GM12878 (cell line): ENCODE measurements at regions not wholly inside any gene's neighbourhood (a gene's known extent, or its start where the extent isn't known, plus 50 kb on each side); places are given as distances from the start of the nearest gene placed in this dataset.

ENCODE experiments used
- ATAC-seq: fragments of 200-7000 bp; cut with Tn5 transposase; 3 replicates; pipeline ENCODE4 v1.9.1; 2020; ENCODE audit warnings: mild to moderate bottlenecking, moderate library complexity
- BruUV-seq: library from RNA; stranded (reverse); fragments of 400-500 nt; replicated peaks from 2 replicates; lab custom pipeline; 2021; lab: Mats Ljungman, UMichigan
- CTCF ChIA-PET: fragments of 300-600 bp; sonication (Branson Sonifier 250); formaldehyde crosslinking; extraction: SDS; loops from one replicate; lab custom pipeline; 2021; ENCODE audit warnings: inconsistent platforms; lab: Yijun Ruan, JAX
- POLR2A ChIA-PET: fragments of 350-600 bp; formaldehyde crosslinking; extraction: SDS; loops from one replicate; lab custom pipeline; 2021; ENCODE audit warnings: inconsistent platforms; lab: Charles Lee
- RAD21 ChIA-PET: fragments of 300-600 bp; sonication (Branson Sonifier 250); formaldehyde crosslinking; loops from one replicate; lab custom pipeline; 2023; ENCODE audit warnings: antibody characterized with exemption; ENCODE audit not compliant: unreplicated experiment; lab: Charles Lee
- SMC1A ChIA-PET: fragments of 300-600 bp; sonication (Branson Sonifier 250); formaldehyde crosslinking; loops from one replicate; lab custom pipeline; 2023; ENCODE audit not compliant: unreplicated experiment, uncharacterized antibody; lab: Charles Lee
- DNase-seq: peaks from one replicate; pipeline ENCODE4 v3.0.0-alpha.2; 2011; ENCODE audit warnings: low read depth, low spot score
- FAIRE-seq: peaks from 3 replicates; lab custom pipeline; 2011; peaks lifted over from hg19 to GRCh38; lab: Jason Lieb, UNC
- H2AFZ ChIP-seq: 2 replicates; pipeline ENCODE4 v1.6.0; 2011; ENCODE audit warnings: low read depth, low read length, control low read depth; ENCODE audit not compliant: control insufficient read depth
- H3K27ac ChIP-seq: 2 replicates; pipeline ENCODE4 v1.5.1; 2011; ENCODE audit warnings: control low read depth; ENCODE audit not compliant: control insufficient read depth, insufficient read depth
- H3K27me3 ChIP-seq, 2 experiments: replicated peaks in 1 of 2; 2 replicates each; pipeline versions ENCODE4 v1.6.0 to v1.6.1; 2011; ENCODE audit warnings: low read length in 1 of 2; ENCODE audit not compliant: control insufficient read depth in 2 of 2, insufficient read depth in 2 of 2
- H3K36me3 ChIP-seq, 2 experiments: 2 replicates each; pipeline ENCODE4 v1.5.1; 2011; ENCODE audit warnings: low read length in 1 of 2; ENCODE audit not compliant: control insufficient read depth in 2 of 2, insufficient read depth in 2 of 2
- H3K4me1 ChIP-seq: 2 replicates; pipeline ENCODE4 v1.6.1; 2011; ENCODE audit warnings: mild to moderate bottlenecking, low read length, moderate library complexity, mixed read lengths; ENCODE audit not compliant: control insufficient read depth, insufficient read depth
- H3K4me2 ChIP-seq: 2 replicates; pipeline ENCODE4 v1.6.0; 2011; ENCODE audit warnings: control low read depth; ENCODE audit not compliant: control insufficient read depth, insufficient read depth
- H3K4me3 ChIP-seq: fragments of 200-600 bp; sonication (generic); 2 replicates; pipeline ENCODE4 v1.5.1; 2016
- H3K79me2 ChIP-seq: 2 replicates; pipeline ENCODE4 v1.6.0; 2011; ENCODE audit warnings: low read length; ENCODE audit not compliant: control insufficient read depth, insufficient read depth
- H3K9ac ChIP-seq: 2 replicates; pipeline ENCODE4 v1.8.0; 2011; ENCODE audit warnings: low read length, control low read depth, mixed read lengths; ENCODE audit not compliant: control insufficient read depth, insufficient read depth
- H3K9me3 ChIP-seq: replicated peaks from 3 replicates; pipeline ENCODE4 v1.5.1; 2011; ENCODE audit warnings: mild to moderate bottlenecking, low read length; ENCODE audit not compliant: control insufficient read depth, insufficient read depth
- H4K20me1 ChIP-seq: 2 replicates; pipeline ENCODE4 v1.6.0; 2011; ENCODE audit not compliant: control insufficient read depth, insufficient read depth
- CTCF ChIP-seq, 3 experiments: IDR thresholded peaks in 2 of 3; conservative IDR thresholded peaks in 1 of 3; 2 replicates each; pipeline ENCODE4 v1.5.1; 2011; ENCODE audit warnings: low read depth in 3 of 3, low read length in 3 of 3, mild to moderate bottlenecking in 3 of 3, control low read depth in 2 of 3, moderate library complexity in 2 of 3, inconsistent platforms in 1 of 3, mixed read lengths in 1 of 3; ENCODE audit not compliant: control insufficient read depth in 2 of 3, insufficient read depth in 1 of 3; ENCODE audit errors: extremely low read depth in 1 of 3
- IKZF1 ChIP-seq: fragments of 450-650 bp; conservative IDR thresholded peaks from 2 replicates; pipeline ENCODE4 v1.6.1; 2017; ENCODE audit warnings: antibody characterized with exemption, mild to moderate bottlenecking
- NR2F1 ChIP-seq: fragments of 450-650 bp; conservative IDR thresholded peaks from 2 replicates; pipeline ENCODE4 v1.6.1; 2017; ENCODE audit warnings: mild to moderate bottlenecking
- SIN3A ChIP-seq: IDR thresholded peaks from 2 replicates; pipeline ENCODE4 v1.6.1; 2012; ENCODE audit warnings: low read depth, low read length, improper control_type of control experiment
- SUPT20H ChIP-seq: IDR thresholded peaks from 2 replicates; pipeline ENCODE4 v1.6.1; 2011; ENCODE audit warnings: low read depth, mild to moderate bottlenecking, low read length, moderate library complexity, borderline replicate concordance; ENCODE audit not compliant: control insufficient read depth
- TCF3 ChIP-seq: IDR thresholded peaks from 2 replicates; pipeline ENCODE4 v1.6.1; 2012; ENCODE audit warnings: low read depth, mild to moderate bottlenecking, low read length, borderline replicate concordance; ENCODE audit not compliant: insufficient read depth
- USF2 ChIP-seq: IDR thresholded peaks from 2 replicates; pipeline ENCODE4 v1.6.1; 2011; ENCODE audit warnings: low read depth, low read length, improper control_type of control experiment, borderline replicate concordance
- WGBS: methylation state at CpG from one replicate; pipeline ENCODE4 v1.1.6; 2016; ENCODE audit warnings: low lambda C conversion rate; ENCODE audit not compliant: insufficient replicate concordance, insufficient coverage; ENCODE audit errors: missing lambda C conversion rate; 5-methylcytosine and 5-hydroxymethylcytosine counted together
- in situ Hi-C: fragments of 300-500 bp; cut with MboI; formaldehyde crosslinking; loops from 9 replicates; pipeline ENCODE4 v1.14.3; 2018; ENCODE audit warnings: mixed read lengths
- intact Hi-C: fragments of 100-400 bp; cut with micrococcal nuclease; formaldehyde crosslinking; loops from one replicate; pipeline ENCODE4 v1.14.2; 2022; ENCODE audit not compliant: unreplicated experiment

DNA sequence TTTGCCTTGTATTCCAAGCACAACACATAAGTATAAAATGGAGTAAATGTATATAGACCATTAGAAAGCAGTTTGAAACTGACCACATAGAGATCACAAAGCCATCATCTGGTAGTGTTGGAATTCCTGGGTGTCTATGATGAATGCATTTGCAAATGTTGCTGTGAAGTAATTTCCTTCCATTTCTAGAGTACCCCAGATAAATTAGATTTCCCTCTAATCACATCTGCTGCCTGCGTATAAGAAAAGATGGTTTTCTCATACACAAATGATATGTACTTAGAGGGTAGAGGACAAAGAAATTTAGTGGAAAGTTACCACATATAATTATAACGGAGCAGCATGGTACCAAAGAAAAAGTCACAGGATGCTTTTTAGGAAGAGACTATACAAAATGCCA is 1117.8 kb downstream of the IGSF11 start (continued):
- TF ChIP-seq TCF3: no peak
- no peak for TF ChIP-seq NR2F1
- TF ChIP-seq SIN3A: no peak

GRCh38 chr3:117919621-117920020 is 1115.0 kb downstream of the IGSF11 start:
- H2AFZ ChIP-seq: no peak overlapping the region
- H4K20me1 ChIP-seq: no peaks in the 10 kb centered on the region
- FAIRE-seq (no peak), ATAC-seq (no peak), DNase-seq (no peak)
- ChIA-PET SMC1A (interaction anchor here (0.7 kb wide), 1 partner anchor 57 kb away, joined by 3 read pairs; no protein-coding TSS in a partner anchor), CTCF (interaction anchor here (0.7 kb wide), 1 partner anchor 30 kb away, joined by 3 read pairs; no protein-coding TSS in a partner anchor), RAD21 (no interaction called here), POLR2A (no interaction called here)
- H3K4me2 ChIP-seq: no peak overlapping the region
- no peak overlapping the region for H3K4me3 ChIP-seq
- intact Hi-C loops (no loop called here), in situ Hi-C loops (no loop called here)
- H3K9me3 ChIP-seq: no peaks in the 10 kb centered on the region
- H3K27ac ChIP-seq: no peak overlapping the region
- WGBS: 0% methylated on average over 1 of the region's 1 CpG
- H3K27me3 ChIP-seq: no peaks in the 10 kb centered on the region
- TF ChIP-seq CTCF (IDR thresholded peaks at IDR 0.05 in 2 of 3, conservative IDR thresholded peaks at IDR 0.05 in 1 of 3; ENCODE audit: control insufficient read depth in 2 of 3, extremely low read depth in 1 of 3, insufficient read depth in 1 of 3, low read depth in 3 of 3, low read length in 3 of 3) (no peak), USF2 (no peak), SUPT20H (no peak), IKZF1 (no peak)
- no peak overlapping the region for H3K9ac ChIP-seq
- H3K36me3 ChIP-seq: no peaks in the 10 kb centered on the region
- no TSS peak for BruUV-seq
- no peaks in the 10 kb centered on the region for H3K4me1 ChIP-seq
- no peaks in the 10 kb centered on the region for H3K79me2 ChIP-seq
